Stimulated activated CD4-positive, alpha-beta T cell treated with anti-CD3 and anti-CD28 coated beads, Interleukin-4, amount 100 ng/mL, for 48 hours (primary cell): ENCODE measurements at regions not wholly inside any gene's neighbourhood (a gene's known extent, or its start where the extent isn't known, plus 50 kb on each side); places are given as distances from the start of the nearest gene placed in this dataset.
"Not testable (repeated sequence)": the region's sequence is repeated elsewhere in the genome, so short reads cannot be mapped to it uniquely, and the experiment has no call there.

Source experiments
- DNase-seq, 2 donors: peaks; one replicate each; pipeline ENCODE4 v3.0.0-alpha.2; 2020; ENCODE audit warnings: low read depth in 2 of 2

DNA sequence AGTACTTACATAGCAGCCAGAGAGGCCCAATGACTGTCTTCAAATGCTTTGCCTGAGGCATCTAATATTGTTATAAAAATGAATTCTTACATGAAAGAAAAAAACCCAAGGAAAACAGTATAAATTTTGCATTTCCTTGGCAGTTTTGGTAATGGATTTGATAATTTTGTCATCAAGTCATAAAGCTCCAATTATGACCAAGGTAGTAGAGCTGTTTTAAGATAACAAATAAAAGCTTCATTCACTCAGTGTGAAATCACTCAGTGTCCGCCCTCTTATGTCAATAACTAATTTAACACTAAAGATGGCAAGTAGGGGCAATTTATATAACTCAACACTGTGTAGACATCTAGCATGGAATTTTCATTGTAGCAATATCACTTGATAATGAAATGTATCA lies 193.9 kb downstream of the ANKRD7 start:
- DNase-seq, result no peak

DNA sequence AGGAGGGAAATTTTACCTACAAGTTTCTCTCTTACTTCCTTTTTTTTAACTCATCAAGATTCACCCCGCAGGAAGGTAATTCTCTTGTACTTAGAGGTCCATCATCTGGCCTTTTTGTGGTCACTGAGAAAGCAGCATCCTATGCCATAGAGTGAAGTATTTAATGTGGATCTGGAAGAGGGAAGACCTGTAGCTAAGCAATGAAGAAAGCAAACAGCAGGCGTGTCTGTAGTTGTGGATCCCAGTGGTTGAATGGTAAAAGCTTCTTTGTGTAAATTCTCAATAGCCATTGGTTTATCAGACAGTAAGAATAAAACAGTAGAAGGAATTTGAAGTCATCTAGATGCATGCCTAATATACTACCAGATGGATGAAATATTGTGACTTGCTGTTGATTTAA lies 196.4 kb downstream of the ANKRD7 start:
- DNase-seq, result no peak

DNA sequence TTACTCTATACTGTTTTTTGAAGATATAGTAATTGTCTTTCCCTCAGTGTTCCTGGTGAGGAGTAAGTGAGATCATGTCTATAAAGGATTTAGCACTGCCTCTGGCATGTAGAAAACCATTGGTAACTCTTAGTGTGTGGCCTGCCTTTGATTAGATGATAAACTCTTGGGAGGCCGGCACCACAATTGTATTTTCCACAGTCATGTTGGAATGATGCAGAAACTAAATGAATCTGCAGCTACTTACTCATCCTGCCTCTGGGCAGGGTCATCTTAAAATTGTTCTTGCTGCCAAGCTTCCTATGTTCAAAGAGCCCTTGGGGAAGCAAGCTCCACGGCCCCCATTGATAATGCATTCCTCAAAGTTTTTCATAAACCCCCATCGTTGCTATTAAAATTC lies 204.6 kb downstream of the ANKRD7 start:
- no peak for DNase-seq

DNA sequence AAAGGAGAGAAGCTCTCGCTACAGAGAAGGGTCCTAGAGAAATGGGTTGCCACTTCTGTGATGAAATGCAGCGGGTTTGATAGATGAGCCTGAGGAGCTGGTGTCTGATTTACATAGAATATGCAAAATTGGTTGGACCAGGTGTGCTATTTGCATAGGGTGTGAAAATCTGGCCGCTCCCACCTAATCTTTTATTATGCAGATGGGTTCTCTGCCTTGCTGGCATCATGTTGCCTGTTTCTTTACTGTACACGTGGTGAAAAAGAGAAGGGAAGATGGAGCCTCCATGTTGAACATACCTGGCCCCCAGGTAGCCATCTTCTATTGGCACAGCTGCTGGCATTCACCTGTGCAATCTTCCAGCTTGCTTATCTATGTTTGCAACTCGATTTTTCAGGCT lies 212.2 kb downstream of the ANKRD7 start:
- no peak for DNase-seq

DNA sequence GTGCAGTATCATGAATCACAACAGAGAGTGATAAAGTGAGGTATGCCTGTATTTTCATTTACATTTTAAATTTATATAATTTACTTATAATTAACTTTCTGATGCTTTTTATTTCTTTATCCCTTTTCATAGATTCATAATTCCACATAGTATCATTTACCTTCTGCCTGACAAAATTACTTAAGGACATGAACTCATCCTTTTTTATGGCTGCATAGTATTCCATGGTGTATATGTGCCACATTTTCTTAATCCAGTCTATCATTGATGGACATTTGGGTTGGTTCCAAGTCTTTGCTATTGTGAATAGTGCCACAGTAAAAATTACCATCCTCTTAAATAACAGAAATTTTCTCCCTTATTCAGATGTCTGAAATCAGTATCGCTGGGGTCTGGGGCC lies 224.5 kb downstream of the ANKRD7 start:
- not testable (repeated sequence) for DNase-seq

DNA sequence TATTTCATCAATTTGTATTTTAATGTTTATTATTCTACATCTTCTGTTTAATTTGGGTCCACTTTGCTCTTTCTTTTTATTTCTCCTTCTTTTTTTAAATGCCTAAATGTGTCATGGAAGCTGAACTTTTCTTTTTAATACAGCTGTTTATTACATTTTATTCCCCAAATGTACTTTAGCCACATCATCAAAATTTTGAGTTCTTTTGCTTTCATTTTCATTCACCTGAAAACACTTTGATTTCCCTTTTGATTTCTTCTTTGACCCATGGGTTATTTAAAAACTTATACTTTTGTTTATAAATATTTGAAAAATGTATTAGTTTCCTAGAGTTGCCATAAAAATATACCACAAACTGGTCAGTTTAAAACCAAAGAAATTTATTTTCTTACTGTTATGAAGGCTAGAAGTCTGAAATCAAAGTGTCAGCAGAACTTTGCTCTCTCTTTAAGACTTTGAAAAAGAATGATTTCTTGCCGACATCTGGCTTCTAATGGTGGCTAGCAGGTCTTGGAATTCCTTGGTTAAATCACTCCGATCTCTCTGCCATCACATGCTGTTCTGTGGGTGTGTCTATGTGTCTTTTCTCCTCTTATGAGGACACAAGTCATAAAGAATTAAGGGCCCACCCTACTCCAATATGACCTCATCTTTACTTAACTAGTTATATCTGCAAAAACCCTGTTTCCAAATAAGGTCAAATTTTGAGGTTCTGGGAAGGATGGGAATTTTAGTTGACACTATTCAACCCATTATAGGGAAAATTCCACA lies 225.5 kb downstream of the ANKRD7 start:
- DNase-seq, result no peak

DNA sequence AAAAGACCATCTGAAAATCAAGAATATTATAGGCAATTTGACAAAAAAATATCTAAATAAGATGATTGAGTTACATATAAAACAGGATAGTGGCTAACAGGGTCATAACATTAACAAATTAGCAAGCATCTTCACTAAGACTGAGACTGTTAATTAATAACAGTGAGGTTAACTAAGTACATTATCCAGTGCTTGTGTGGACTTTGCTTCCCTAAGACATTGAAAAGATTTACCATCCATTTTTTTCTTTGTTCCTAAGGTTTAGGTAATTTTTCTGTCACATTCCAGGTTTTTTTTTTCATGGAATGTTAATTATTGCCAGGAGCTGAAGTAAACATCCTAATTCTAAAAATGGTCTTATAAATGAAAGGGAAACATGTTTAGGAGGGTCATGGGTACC lies 227.6 kb downstream of the ANKRD7 start:
- DNase-seq, result no peak

DNA sequence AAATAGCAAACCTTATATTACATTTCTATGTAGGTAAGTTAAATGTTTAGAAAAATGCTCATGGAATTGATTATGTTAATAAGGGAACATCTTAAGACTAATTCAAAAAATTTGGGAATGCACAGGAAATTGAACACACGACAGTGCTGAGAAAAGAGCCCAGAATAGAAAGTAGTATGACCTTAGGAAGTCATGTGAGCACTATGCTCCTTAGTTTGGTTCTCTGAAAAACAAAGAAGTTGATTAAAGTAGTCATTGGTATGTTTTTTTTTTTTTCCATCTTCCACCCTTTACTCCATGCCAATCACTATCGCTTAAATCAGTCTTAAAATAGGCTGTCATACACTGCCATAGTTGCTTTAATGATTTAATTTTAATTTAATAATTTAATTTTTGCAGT lies 242.9 kb downstream of the ANKRD7 start:
- DNase-seq, result no peak

DNA sequence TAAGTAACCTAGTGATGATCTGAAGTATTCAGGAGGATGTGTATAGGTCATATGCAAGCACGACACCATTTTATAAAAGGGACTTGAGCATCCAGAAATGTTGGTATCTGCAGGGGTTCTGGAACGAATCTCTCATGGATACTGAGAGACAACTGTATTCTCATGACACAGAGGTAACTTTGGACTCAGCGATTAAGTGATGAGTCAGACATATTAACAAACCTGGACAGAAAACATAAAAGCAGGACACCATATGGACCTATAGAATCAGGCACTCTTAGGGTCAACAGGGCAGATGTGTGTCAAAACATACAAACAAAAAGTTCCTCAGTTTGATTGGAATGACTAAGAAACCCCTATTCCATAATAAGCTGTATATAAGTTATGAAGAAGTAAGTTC lies 248.1 kb downstream of the ANKRD7 start:
- DNase-seq, result no peak

DNA sequence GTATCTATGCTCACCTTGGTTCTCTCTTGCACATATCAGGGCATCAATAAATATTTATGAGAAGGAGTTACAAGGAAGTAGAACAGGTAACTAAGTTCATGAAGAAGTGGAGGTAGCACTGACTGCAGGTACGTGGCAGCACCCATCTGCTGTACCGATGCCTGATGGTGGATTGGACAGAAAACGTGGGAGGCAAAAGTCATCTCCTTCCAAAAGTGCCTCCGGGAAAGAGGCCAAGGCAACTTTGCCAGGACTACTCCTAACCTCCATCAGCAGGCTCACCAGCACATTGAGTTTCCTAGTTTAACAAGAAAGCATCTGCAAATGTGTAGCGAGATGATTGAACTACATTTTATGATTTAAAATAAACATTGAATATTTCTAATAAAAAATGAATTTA lies 248.8 kb downstream of the ANKRD7 start:
- no peak for DNase-seq

DNA sequence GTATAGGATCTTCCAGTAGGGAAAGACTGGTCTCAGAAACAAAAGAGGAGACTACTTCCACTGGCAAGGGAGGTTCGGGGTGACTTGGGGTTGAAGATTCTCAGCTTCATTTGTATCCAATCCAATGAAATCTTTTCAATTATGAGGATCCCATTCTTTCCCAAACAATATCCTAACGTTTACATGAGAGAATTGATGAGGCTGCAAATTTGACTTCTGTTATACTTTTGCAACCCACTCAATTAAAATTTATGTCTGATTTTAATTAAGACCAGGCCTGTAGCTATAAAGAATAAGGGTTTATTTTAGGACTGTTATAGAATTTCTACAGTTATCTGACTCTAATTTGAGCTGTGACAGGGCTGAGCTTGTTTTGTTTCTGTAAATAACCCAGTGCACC lies 251.5 kb downstream of the ANKRD7 start:
- DNase-seq, result no peak

DNA sequence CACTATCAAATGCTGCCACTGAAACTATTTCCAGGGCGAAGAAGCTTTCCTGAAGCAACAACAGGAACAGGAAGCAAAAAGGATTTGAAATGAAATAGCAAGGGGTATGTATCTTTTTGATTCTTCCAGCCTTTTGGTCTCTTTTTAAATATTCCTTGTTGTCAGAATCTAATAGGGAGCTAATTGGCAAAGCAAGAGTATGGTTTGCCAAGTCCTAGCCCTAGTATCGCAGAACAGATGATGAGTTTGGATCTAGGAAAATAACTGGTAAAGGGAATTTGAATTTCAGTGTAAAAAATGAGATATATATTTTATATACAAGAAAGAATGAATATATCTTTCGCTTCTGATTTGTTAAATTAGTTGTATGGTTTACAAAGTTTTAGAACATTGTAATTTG lies 252.5 kb downstream of the ANKRD7 start:
- no peak for DNase-seq

DNA sequence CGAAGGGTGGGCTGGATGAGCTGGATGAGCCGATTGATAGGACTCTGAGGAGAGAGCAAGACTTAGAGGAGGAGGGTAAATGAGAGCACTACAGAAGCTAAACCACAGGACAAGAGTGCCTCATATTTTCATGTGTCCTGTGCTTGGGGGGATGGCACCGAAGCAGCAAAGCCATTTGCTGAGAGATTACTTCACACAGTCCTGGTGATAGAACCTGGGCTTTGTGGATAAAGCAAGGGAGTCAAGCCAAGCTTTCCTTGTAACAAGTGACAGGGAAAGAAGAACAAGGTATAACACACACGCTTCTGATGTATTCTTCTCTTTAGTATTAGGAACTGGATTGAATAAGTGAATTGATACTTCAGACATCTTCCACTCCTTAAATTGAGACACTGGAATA lies 253.7 kb downstream of the ANKRD7 start:
- DNase-seq, result no peak

DNA sequence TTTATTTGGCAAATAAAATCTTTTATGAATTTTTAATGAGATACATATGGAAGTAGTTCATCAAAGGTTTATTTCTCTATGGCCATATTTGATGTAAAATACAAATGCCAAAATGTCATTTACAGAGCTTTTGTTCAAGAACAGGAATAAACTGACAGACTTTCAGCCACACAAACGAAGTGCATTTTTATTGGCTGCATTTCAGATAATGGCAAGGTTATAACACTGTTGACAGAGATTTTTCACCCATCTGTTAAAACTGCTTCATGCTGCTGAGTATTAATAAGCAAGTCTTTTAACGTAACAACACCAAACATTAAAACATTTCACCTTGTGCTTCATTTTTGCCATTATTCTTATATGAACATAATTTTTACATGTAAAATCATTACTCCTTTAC lies 254.4 kb downstream of the ANKRD7 start:
- no peak for DNase-seq

DNA sequence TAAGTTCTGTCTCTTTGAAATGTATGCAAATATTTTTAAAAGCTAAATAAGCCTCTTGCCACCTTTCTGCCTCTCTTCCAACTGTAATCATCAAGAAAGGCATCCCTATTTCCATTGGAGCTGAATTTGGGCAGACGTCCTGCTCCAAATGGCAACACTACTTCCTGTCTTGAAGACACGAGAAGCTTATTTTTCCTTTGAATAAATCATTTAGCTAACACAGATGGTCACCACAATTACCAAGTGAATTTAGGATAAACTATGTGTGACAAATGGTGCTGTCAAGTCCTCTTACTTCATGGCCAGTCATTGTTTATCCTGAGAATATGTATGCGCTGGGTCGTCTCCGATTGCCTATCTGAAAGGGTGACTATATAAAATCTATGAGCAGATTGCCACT lies 268.0 kb downstream of the ANKRD7 start:
- DNase-seq, result no peak

DNA sequence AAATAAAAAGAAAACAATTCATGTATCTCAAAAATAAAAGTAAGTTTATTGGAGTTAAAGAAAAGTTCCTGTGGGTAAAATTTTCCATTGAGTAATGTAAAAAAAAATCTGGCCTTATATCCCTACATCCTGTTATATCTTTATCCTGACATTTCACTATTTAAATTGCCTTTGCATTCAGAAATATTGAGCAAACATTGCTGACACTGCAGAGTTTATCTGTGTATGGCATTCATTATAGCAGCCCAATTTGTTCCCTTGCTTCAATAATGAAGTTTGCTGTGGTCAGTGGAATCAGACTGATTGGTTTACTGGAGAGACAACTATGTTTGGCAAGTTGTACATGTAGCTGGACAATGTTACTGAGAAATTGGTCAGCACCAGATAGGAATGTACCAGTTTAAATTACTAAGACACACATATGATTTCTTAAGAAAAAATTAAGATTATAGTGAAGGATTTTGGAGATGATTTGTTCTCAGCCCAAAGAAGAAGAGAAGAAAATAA lies 271.7 kb downstream of the ANKRD7 start:
- no peak for DNase-seq

DNA sequence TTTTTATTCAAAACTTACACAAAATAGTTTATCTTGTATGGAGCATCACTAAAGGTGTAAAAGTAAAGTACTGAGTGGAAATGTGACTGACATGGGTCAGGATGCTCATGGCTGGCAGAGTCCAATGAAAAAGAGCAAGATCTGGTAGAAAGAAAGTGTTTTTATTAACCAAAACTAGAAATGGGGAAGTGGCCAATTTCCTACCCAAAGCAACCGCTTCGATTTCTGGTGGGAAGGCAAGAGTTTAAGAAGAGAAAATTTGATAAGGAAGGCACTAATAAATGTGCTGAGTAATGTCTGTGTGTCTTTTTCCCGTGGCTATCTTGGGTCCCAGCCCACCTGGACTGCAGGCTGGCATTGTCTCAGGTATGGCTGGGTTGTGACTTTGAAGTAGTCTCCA lies 277.7 kb downstream of the ANKRD7 start:
- DNase-seq, result no peak

DNA sequence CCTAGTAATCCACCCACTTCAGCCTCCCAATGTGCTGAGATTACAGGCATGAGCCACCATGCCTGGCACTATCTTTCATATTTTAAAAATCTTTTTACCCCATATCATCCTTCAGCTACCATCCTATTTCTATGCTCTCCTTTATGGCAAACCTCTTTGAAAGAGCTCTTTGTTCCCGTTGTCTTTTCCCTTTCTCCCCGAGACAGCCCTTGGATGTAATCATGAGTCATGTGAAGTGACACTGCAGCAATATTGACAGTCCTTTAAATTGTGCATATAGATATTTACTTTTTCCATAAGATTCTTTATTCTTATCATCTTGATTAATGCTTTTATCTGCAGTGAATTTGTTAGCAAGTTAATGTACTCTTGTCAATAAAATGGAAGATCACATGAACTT lies 286.6 kb downstream of the ANKRD7 start:
- DNase-seq, result no peak

DNA sequence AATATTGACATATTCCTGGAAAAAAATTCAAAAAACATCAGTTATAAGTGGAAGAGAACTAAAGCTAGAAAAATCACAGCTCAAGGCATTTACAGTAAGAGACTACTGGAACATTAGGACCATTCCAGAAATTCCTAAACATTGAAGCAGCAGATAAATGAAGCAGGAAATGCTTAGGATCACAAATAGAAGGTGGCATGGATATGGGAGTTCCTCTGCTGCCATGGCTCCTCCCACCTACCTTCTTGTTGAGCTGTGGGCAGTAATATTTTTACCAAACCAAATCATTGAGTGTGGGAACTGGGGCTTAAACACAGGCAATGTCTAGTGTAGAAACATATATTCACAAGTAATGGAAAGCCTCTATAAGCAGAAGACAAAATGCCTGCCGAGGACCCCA lies 292.8 kb downstream of the ANKRD7 start:
- DNase-seq, result no peak

DNA sequence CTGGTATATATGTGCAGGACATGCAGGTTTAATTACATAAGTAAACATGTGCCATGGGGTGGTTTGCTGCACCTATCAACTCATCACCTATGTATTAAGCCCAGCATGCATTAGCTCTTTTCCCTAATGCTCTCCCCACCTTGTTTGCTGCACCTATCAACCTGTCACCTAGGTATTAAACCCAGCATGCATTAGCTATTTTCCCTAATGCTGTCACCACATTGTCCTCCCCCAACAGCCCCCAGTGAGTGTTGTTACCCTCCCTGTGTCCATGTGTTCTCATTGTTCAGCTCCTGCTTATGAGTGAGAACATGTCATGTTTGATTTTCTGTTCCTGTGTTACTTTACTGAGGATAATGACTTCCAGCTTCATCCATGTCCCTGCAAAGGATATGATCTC lies 300.5 kb downstream of the ANKRD7 start:
- DNase-seq, result no peak

DNA sequence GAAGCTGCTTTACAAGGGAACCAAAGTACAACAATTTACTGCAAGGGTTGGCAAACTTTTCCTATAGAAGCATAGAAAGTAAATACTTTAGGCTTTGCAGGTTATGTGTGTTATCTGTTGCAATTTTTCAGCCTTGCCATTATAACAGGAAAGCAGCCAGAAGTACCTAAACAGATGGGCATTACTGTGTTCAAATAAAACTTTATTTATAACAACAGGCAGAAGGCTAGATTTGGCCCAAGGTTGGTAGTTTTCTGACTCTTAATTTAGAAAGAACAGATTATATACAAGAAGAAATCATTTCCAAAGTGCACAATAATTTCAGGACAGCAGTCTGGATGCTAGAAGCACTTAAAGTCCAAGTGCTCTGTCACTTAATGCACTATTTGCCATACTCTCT lies 307.1 kb downstream of the ANKRD7 start:
- no peak for DNase-seq

DNA sequence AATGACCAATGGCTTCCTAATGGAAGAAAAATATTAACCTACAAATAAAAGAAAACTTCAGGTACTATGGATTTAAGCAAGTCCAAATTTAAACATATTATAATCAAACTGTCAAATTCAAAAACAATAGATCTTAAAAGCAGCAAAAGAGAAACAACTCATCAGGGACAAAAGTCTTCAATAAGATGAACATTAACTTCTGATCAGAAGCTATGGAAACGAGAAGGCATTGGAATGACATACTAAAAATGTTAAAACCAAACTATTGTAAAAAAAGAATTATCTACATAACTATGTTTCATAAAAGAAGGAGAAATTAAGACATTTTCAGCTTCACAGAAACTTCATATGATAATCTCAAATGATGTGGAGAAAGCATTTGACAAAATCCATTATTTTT lies 334.7 kb downstream of the ANKRD7 start:
- no peak for DNase-seq

DNA sequence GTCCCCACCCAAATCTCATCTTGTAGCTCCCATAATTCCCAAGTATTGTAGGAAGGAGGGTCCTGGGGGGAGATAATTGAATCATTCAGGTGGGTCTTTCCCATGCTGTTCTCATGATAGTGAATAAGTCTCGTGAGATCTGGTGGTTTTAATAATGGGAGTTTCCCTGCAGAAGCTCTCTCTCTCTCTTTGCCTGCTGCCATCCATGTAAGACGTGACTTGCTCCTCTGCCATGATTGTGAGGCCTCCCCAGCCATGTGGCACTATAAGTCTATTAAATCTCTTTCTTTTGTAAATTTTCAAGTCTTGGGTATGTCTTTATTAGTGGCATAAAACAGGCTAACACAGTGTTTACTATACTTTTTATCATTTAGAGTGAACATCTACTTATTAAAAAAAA lies 338.8 kb downstream of the ANKRD7 start:
- no peak for DNase-seq

DNA sequence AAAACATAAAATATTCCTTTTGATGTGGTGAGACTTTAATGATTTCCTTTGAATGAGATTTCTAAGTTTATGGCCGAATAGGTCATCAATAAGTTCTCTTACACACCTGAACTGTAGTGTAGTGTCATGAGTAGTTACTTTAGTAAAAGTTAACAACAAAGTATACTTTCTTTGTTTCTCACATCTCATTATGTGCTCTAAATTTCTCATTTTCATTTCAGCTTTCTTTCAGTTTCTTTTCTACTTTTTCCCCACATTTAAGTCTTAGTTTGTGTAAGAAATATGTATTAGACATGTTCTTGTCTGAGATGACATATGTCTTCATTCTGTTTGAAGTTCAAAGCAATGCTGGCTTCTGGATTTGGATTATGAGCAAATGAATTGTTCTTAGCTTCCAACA lies 348.1 kb downstream of the ANKRD7 start:
- DNase-seq, result no peak
